ENCODE measurements at regions not wholly inside any gene's neighbourhood (a gene's known extent, or its start where the extent isn't known, plus 50 kb on each side); places are given as distances from the start of the nearest gene placed in this dataset.

- Histone ChIP-seq H3K9me3 (ENCODE audit: control insufficient read depth, insufficient read depth, low read depth, low read length) (no peaks in the 10 kb centered on the region), H3K4me3 (ENCODE audit: low read depth in 2 of 2, low read length in 2 of 2) (no peak overlapping the region), H3K36me3 (ENCODE audit: control insufficient read depth, insufficient read depth, low read length) (no peaks in the 10 kb centered on the region), H3K27ac (ENCODE audit: low read length) (no peak overlapping the region), H3K27me3 (ENCODE audit: control insufficient read depth, insufficient read depth, low read length) (no peaks in the 10 kb centered on the region), H3K4me1 (ENCODE audit: control insufficient read depth, insufficient read depth, low read length) (no peaks in the 10 kb centered on the region)
- POLR2A ChIA-PET = no interaction called here
- ATAC-seq (no peak), DNase-seq (ENCODE audit: low read depth, low spot score) (no peak)
- CTCF ChIA-PET = no interaction called here
- BruUV-seq (replicated peaks) = no TSS peak
- TF ChIP-seq POLR2AphosphoS5 (IDR thresholded peaks at IDR 0.05; ENCODE audit: low read depth, low read length) (no peak), REST (IDR thresholded peaks at IDR 0.05; ENCODE audit: insufficient read depth in 1 of 2, low read depth in 2 of 2, low read length in 1 of 2) (no peak), TCF7L2 (IDR thresholded peaks at IDR 0.05; ENCODE audit: low read depth, low read length) (no peak), CTCF (IDR thresholded peaks at IDR 0.05) (no peak), SIN3A (IDR thresholded peaks at IDR 0.05; ENCODE audit: borderline replicate concordance, insufficient read depth, low read depth, low read length) (no peak)
- intact Hi-C loops (cut with micrococcal nuclease; ENCODE audit: unreplicated experiment) (no loop called here), in situ Hi-C loops (cut with HindIII; ENCODE audit: low pct_unique_long_range_greater_than_20kb, low sequenced_read_pairs) (no loop called here)
Measured at GRCh38 chr14:27222671-27223070, 624.8 kb upstream of the NOVA1 start.

GRCh38 chr14:27223906-27224305 lies 626.1 kb upstream of the NOVA1 start:
- BruUV-seq (replicated peaks) = no TSS peak
- ATAC-seq = no peak
- no peaks in the 10 kb centered on the region for H3K9me3 ChIP-seq (ENCODE audit: control insufficient read depth, insufficient read depth, low read depth, low read length)
- H3K27ac ChIP-seq (ENCODE audit: low read length) = no peak overlapping the region
- ChIA-PET POLR2A (no interaction called here), CTCF (no interaction called here)
- no peaks in the 10 kb centered on the region for H3K27me3 ChIP-seq (ENCODE audit: control insufficient read depth, insufficient read depth, low read length)
- TF ChIP-seq POLR2AphosphoS5 (IDR thresholded peaks at IDR 0.05; ENCODE audit: low read depth, low read length) (no peak), TCF7L2 (IDR thresholded peaks at IDR 0.05; ENCODE audit: low read depth, low read length) (no peak), CTCF (IDR thresholded peaks at IDR 0.05) (no peak), REST (IDR thresholded peaks at IDR 0.05; ENCODE audit: insufficient read depth in 1 of 2, low read depth in 2 of 2, low read length in 1 of 2) (no peak), SIN3A (IDR thresholded peaks at IDR 0.05; ENCODE audit: borderline replicate concordance, insufficient read depth, low read depth, low read length) (no peak)
- DNase-seq (ENCODE audit: low read depth, low spot score) = no peak
- H3K4me3 ChIP-seq (ENCODE audit: low read depth in 2 of 2, low read length in 2 of 2) = no peak overlapping the region
- intact Hi-C loops (cut with micrococcal nuclease; ENCODE audit: unreplicated experiment) (no loop called here), in situ Hi-C loops (cut with HindIII; ENCODE audit: low pct_unique_long_range_greater_than_20kb, low sequenced_read_pairs) (no loop called here)
- H3K36me3 ChIP-seq (ENCODE audit: control insufficient read depth, insufficient read depth, low read length) = no peaks in the 10 kb centered on the region
- H3K4me1 ChIP-seq (ENCODE audit: control insufficient read depth, insufficient read depth, low read length) = no peaks in the 10 kb centered on the region
